Putamen (tissue), 1 donor: ENCODE measurements at regions not wholly inside any gene's neighbourhood (a gene's known extent, or its start where the extent isn't known, plus 50 kb on each side); places are given as distances from the start of the nearest gene placed in this dataset.
"Not testable (repeated sequence)": the region's sequence is repeated elsewhere in the genome, so short reads cannot be mapped to it uniquely, and the experiment has no call there.

ENCODE experiments used
- DNase-seq: peaks from one replicate; pipeline ENCODE4 v3.0.0-alpha.2; 2016; ENCODE audit warnings: low spot score

GRCh38 chr5:32928761-32929160 lies 217.6 kb downstream of the NPR3 start:
- no peak for DNase-seq

- DNase-seq = not testable (repeated sequence)
These were observed 220.3 kb downstream of the NPR3 start for GRCh38 chr5:32931438-32931837.

- DNase-seq = no peak
These were observed 221.3 kb downstream of the NPR3 start for GRCh38 chr5:32932241-32932935.

- DNase-seq = no peak
These were observed 222.6 kb downstream of the NPR3 start for GRCh38 chr5:32933692-32934091.

GRCh38 chr5:32934529-32934928 lies 223.4 kb downstream of the NPR3 start:
- DNase-seq = no peak

- DNase-seq = no peak
These were observed 224.2 kb downstream of the NPR3 start for GRCh38 chr5:32935283-32935682.

- no peak for DNase-seq
These were observed 225.2 kb downstream of the NPR3 start for GRCh38 chr5:32936329-32936728.

- no peak for DNase-seq
These were observed 231.3 kb downstream of the NPR3 start for GRCh38 chr5:32942225-32942989.

GRCh38 chr5:32949286-32949970 lies 238.3 kb downstream of the NPR3 start:
- no peak for DNase-seq

- no peak for DNase-seq
These were observed 239.9 kb downstream of the NPR3 start for GRCh38 chr5:32951003-32951402.

GRCh38 chr5:32951878-32952277 lies 240.8 kb downstream of the NPR3 start:
- DNase-seq = no peak

GRCh38 chr5:32952421-32952820 lies 241.3 kb downstream of the NPR3 start:
- DNase-seq = not testable (repeated sequence)

- no peak for DNase-seq
These were observed 242.6 kb downstream of the NPR3 start for GRCh38 chr5:32953694-32954093.

- DNase-seq = no peak
These were observed 244.7 kb downstream of the NPR3 start for GRCh38 chr5:32955814-32956213.

GRCh38 chr5:32960340-32961058 lies 249.4 kb downstream of the NPR3 start:
- DNase-seq = no peak

GRCh38 chr5:32961059-32961415 lies 249.9 kb downstream of the NPR3 start:
- DNase-seq = no peak

GRCh38 chr5:32964261-32964660 lies 253.1 kb downstream of the NPR3 start:
- no peak for DNase-seq

- no peak for DNase-seq
These were observed 262.5 kb downstream of the NPR3 start for GRCh38 chr5:32973646-32974045.

- DNase-seq = no peak
These were observed 264.7 kb downstream of the NPR3 start for GRCh38 chr5:32975656-32976375.

- no peak for DNase-seq
These were observed 269.9 kb downstream of the NPR3 start for GRCh38 chr5:32981061-32981460.

GRCh38 chr5:32984851-32985610 lies 273.9 kb downstream of the NPR3 start:
- DNase-seq = no peak
